GM20000 (cell line): ENCODE measurements at regions not wholly inside any gene's neighbourhood (a gene's known extent, or its start where the extent isn't known, plus 50 kb on each side); places are given as distances from the start of the nearest gene placed in this dataset.

Source experiments
- DNase-seq: peaks from one replicate; pipeline ENCODE4 v3.0.0; 2012; ENCODE audit warnings: low spot score
- TF ChIP-seq, protein P1 (sequence below): IDR thresholded peaks from 2 replicates; pipeline ENCODE4 v1.5.1; 2012; ENCODE audit warnings: mild to moderate bottlenecking, control low read depth; ENCODE audit errors: extremely low read depth, missing control alignments

DNA sequence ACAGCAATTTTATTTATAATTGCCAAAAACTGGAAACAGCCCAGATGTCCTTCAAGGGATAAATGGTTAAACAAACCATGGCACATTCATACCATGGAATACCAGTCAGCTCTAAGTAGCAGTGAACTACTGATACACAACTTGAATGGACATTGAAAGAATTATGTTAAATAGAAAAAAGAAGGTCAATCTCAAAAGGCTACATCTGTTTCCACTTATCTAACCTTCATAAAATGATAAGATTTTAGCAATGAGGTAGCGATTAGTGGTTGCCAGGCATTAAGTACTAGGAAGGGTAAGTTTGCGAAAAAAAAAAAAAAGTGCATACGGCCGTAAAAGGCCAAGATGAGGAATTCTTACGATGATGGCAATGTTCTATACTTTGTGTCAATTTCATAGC is 738.7 kb upstream of the ANO3 start:
- TF ChIP-seq, protein P1, sequence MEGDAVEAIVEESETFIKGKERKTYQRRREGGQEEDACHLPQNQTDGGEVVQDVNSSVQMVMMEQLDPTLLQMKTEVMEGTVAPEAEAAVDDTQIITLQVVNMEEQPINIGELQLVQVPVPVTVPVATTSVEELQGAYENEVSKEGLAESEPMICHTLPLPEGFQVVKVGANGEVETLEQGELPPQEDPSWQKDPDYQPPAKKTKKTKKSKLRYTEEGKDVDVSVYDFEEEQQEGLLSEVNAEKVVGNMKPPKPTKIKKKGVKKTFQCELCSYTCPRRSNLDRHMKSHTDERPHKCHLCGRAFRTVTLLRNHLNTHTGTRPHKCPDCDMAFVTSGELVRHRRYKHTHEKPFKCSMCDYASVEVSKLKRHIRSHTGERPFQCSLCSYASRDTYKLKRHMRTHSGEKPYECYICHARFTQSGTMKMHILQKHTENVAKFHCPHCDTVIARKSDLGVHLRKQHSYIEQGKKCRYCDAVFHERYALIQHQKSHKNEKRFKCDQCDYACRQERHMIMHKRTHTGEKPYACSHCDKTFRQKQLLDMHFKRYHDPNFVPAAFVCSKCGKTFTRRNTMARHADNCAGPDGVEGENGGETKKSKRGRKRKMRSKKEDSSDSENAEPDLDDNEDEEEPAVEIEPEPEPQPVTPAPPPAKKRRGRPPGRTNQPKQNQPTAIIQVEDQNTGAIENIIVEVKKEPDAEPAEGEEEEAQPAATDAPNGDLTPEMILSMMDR, result no peak
- no peak for DNase-seq

GRCh38 chr11:25596701-25597100 is 735.2 kb upstream of the ANO3 start:
- TF ChIP-seq, protein P1, result no peak
- no peak for DNase-seq

DNA sequence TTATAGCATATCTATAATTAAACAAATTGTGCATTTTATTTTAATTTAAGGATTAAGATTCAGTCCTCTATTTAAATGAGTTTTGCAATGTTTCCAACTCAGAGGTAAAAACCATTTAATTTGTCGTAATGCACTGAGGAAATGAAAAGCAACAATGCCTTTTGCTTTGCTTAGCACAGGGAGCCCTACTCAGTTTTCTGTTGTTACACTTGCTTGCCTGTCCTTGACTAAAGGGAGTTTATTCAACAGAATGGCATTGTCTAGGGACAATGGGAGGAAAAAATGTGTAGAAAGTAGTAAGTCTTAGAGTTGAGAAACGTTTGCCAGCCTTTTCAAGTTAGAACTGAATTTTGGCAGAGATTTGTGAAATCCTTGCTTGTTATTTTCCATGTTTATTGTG is 734.2 kb upstream of the ANO3 start:
- TF ChIP-seq, protein P1, result no peak
- no peak for DNase-seq

DNA sequence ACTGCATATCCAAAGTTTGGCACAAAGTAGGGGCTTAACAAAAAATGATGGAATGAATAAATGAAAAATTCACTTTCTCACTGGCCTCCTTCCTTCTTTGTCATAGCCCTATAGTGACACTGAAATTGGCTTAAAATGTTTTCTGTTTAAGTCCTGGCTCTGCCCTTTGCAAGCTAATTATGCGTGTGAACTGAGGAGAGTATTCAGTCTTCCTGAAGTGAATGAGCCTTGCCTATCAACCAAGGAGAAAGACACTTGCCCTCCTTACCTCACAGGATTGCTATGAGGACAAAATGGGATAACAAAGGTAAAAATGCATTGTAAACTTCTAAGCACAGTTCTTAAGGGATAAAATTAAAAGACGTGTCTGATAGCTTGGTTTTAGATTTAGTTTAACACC is 729.8 kb upstream of the ANO3 start:
- no peak for DNase-seq
- TF ChIP-seq, protein P1, result no peak

DNA sequence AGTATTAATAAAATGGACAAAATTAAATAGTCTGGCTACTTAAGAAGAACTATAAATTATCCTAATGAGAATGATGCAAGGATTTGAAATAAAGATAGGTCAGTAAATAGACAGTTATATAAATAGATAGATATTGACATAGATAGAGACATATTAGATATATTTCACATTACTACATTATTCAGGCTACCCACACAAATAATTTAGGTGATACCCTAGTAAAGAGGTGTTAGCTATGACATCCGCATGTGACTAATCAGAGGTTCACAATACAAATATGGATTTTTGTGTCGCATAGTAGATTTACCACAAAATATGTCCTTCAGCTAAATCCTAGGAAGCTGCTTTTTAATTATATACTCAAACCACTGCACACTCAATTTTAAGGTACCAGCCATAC is 729.0 kb upstream of the ANO3 start:
- DNase-seq, result no peak
- TF ChIP-seq, protein P1, result no peak

DNA sequence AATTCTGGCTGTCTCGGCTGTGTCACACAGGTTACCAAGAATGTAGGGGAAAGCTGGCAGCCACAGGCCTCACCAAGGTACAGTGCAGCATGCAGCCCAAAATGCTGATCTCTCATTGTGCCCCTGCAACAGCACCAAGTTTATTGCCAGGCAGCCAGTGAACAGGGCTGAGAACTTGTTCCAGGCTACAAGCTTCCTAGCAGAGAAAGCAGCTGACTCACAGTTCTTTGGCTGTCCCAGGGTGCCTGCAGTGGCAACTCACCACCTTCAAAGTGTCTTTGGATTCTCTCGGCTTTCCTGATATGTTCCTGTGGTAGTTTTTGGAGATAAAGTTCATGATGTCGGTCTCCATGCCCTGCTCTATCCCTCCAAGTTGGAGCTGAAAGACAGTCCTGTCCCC is 719.1 kb upstream of the ANO3 start:
- TF ChIP-seq, protein P1, result no peak
- no peak for DNase-seq

DNA sequence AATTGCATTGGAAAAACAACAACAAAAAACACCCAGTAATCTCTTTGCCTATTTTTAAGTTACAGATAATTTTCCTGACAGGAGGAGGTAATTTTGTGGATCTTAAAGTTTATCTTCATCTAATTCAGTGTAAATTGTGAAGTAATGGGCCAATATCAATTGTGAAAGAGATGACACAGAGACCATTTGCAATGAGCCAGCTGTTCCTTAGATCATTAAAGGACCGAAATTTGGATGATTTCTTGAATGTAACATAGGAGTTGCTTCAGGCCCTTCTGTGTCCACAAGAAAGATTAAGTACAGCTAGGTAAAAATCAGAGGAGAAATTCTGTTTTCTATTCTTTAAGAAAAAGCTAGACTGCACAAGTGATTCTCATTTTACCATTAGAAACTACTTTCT is 718.5 kb upstream of the ANO3 start:
- DNase-seq, result no peak
- TF ChIP-seq, protein P1, result no peak
